H1 (cell line): ENCODE measurements at regions not wholly inside any gene's neighbourhood (a gene's known extent, or its start where the extent isn't known, plus 50 kb on each side); places are given as distances from the start of the nearest gene placed in this dataset.

Experiments
- CTCF ChIA-PET: fragments of 300-600 bp; sonication (Branson Sonifier 250); formaldehyde crosslinking; loops from one replicate; lab custom pipeline; 2021; ENCODE audit not compliant: partially characterized antibody; lab: Charles Lee
- POLR2A ChIA-PET: fragments of 300-600 bp; sonication (Branson Sonifier 250); formaldehyde crosslinking; loops from one replicate; lab custom pipeline; 2021; ENCODE audit warnings: inconsistent platforms; ENCODE audit not compliant: partially characterized antibody; lab: Charles Lee
- DNase-seq, 2 experiments: peaks; one replicate each; pipeline versions ENCODE4 v3.0.0 to v3.0.0-alpha.2; 2010 to 2022; ENCODE audit warnings: low spot score in 2 of 2, low read depth in 1 of 2, mixed read lengths in 1 of 2
- FAIRE-seq: peaks from 2 replicates; lab custom pipeline; 2011; peaks lifted over from hg19 to GRCh38; lab: Jason Lieb, UNC
- H2AFZ ChIP-seq: 2 replicates; pipeline ENCODE4 v1.8.1; 2012; ENCODE audit warnings: low read length, inconsistent platforms
- H2AK5ac ChIP-seq: 2 replicates; pipeline ENCODE4 v1.6.1; 2013; ENCODE audit warnings: low read depth, low read length
- H2BK120ac ChIP-seq: replicated peaks from 2 replicates; pipeline ENCODE3; 2013; ENCODE audit warnings: low read depth, low read length, inconsistent platforms
- H2BK12ac ChIP-seq: 2 replicates; pipeline ENCODE4 v1.6.1; 2013; ENCODE audit warnings: low read depth, low read length
- H2BK15ac ChIP-seq: 2 replicates; pipeline ENCODE4 v1.6.1; 2013; ENCODE audit warnings: low read length
- H2BK20ac ChIP-seq: 2 replicates; pipeline ENCODE4 v1.6.1; 2013; ENCODE audit warnings: low read length
- H2BK5ac ChIP-seq: 2 replicates; pipeline ENCODE4 v1.6.1; 2013; ENCODE audit warnings: low read depth, low read length
- H3K14ac ChIP-seq: 2 replicates; pipeline ENCODE4 v1.6.1; 2013; ENCODE audit warnings: inconsistent platforms; ENCODE audit not compliant: insufficient read length
- H3K18ac ChIP-seq: 2 replicates; pipeline ENCODE4 v1.6.1; 2013; ENCODE audit warnings: low read length; ENCODE audit errors: extremely low read depth
- H3K23ac ChIP-seq: 2 replicates; pipeline ENCODE4 v1.6.1; 2013; ENCODE audit warnings: inconsistent platforms; ENCODE audit not compliant: insufficient read length
- H3K23me2 ChIP-seq: 2 replicates; pipeline ENCODE4 v1.6.1; 2013; ENCODE audit warnings: low read depth, low read length
- H3K27ac ChIP-seq: 2 replicates; pipeline ENCODE4 v1.6.1; 2011; ENCODE audit warnings: low read depth, low read length, inconsistent platforms
- H3K27me3 ChIP-seq, 4 experiments: replicated peaks in 1 of 4; 1 replicate in 1 of 4; 2 replicates in 3 of 4; pipeline versions ENCODE4 v1.6.1 to v1.8.1; 2011 to 2013; ENCODE audit warnings: low read length in 3 of 4, mild to moderate bottlenecking in 3 of 4, inconsistent platforms in 2 of 4, mixed read lengths in 2 of 4, moderate library complexity in 1 of 4; ENCODE audit not compliant: control insufficient read depth in 3 of 4, insufficient read depth in 3 of 4; ENCODE audit errors: extremely low read depth in 1 of 4
- H3K36me3 ChIP-seq, 4 experiments: 2 replicates each; pipeline versions ENCODE4 v1.6.1 to v1.8.1; 2011 to 2013; ENCODE audit warnings: mild to moderate bottlenecking in 4 of 4, low read length in 3 of 4, moderate library complexity in 2 of 4, control low read depth in 1 of 4, inconsistent platforms in 1 of 4; ENCODE audit not compliant: insufficient read depth in 4 of 4, control insufficient read depth in 2 of 4
- H3K4ac ChIP-seq: replicated peaks from 2 replicates; pipeline ENCODE3; 2013; ENCODE audit warnings: low read length, low read depth, mixed read lengths, inconsistent platforms; ENCODE audit not compliant: insufficient read length
- H3K4me1 ChIP-seq, 4 experiments: replicated peaks in 1 of 4; 1 replicate in 1 of 4; 2 replicates in 3 of 4; pipeline versions ENCODE4 v1.6.1 to v1.8.1; 2011 to 2013; ENCODE audit warnings: low read length in 3 of 4, inconsistent platforms in 2 of 4, mixed read lengths in 1 of 4; ENCODE audit not compliant: insufficient read depth in 4 of 4, control insufficient read depth in 3 of 4
- H3K4me2 ChIP-seq, 2 experiments: 2 replicates each; pipeline versions ENCODE4 v1.6.1 to v1.8.1; 2011 to 2013; ENCODE audit warnings: low read depth in 2 of 2, low read length in 2 of 2, control low read depth in 1 of 2, inconsistent platforms in 1 of 2, mild to moderate bottlenecking in 1 of 2; ENCODE audit not compliant: insufficient read depth in 1 of 2
- H3K4me3 ChIP-seq, 4 experiments: fragments of 200-600, 300-600 bp in 1 of 4; sonication (generic), shearing (Covaris generic), sonication (Bioruptor Twin) in 1 of 4; 2 replicates each; pipeline versions ENCODE4 v1.5.1 to v1.8.1; 2011 to 2016; ENCODE audit warnings: low read length in 4 of 4, low read depth in 3 of 4, control low read depth in 2 of 4, inconsistent platforms in 2 of 4, mild to moderate bottlenecking in 2 of 4, mixed read lengths in 1 of 4, moderate library complexity in 1 of 4; ENCODE audit not compliant: insufficient read depth in 2 of 4; ENCODE audit errors: extremely low read depth in 1 of 4
- H3K56ac ChIP-seq: replicated peaks from 2 replicates; pipeline ENCODE3; 2013; ENCODE audit warnings: low read depth, mild to moderate bottlenecking, mixed read lengths, low read length, inconsistent platforms; ENCODE audit not compliant: insufficient read length
- H3K79me1 ChIP-seq: 2 replicates; pipeline ENCODE4 v1.6.1; 2013; ENCODE audit warnings: low read depth, low read length, control low read depth
- H3K79me2 ChIP-seq, 2 experiments: 2 replicates each; pipeline versions ENCODE4 v1.6.1 to v1.8.1; 2012 to 2013; ENCODE audit warnings: low read length in 2 of 2, mild to moderate bottlenecking in 2 of 2, inconsistent platforms in 1 of 2; ENCODE audit not compliant: insufficient read depth in 2 of 2, control insufficient read depth in 1 of 2
- H3K9ac ChIP-seq, 4 experiments: replicated peaks in 1 of 4; 1 replicate in 1 of 4; 2 replicates in 3 of 4; pipeline versions ENCODE4 v1.6.1 to v1.8.1; 2011 to 2013; ENCODE audit warnings: low read depth in 3 of 4, low read length in 3 of 4, control low read depth in 2 of 4, mild to moderate bottlenecking in 2 of 4, moderate library complexity in 2 of 4, inconsistent platforms in 1 of 4; ENCODE audit errors: extremely low read depth in 1 of 4
- H3K9me3 ChIP-seq, 2 experiments: 2 replicates each; pipeline versions ENCODE4 v1.6.1 to v1.8.1; 2012 to 2013; ENCODE audit warnings: mild to moderate bottlenecking in 2 of 2, moderate library complexity in 2 of 2, control low read depth in 1 of 2, inconsistent platforms in 1 of 2, low read depth in 1 of 2, low read length in 1 of 2, mixed read lengths in 1 of 2; ENCODE audit not compliant: insufficient read depth in 2 of 2
- H4K20me1 ChIP-seq, 2 experiments: replicated peaks in 1 of 2; 2 replicates each; pipeline versions ENCODE3 to v1.8.1; 2011 to 2013; ENCODE audit warnings: inconsistent platforms in 2 of 2, low read length in 2 of 2, mild to moderate bottlenecking in 1 of 2; ENCODE audit not compliant: insufficient read depth in 2 of 2, control insufficient read depth in 1 of 2
- H4K5ac ChIP-seq: 2 replicates; pipeline ENCODE4 v1.6.1; 2013; ENCODE audit warnings: low read length, low read depth, mixed read lengths, inconsistent platforms; ENCODE audit not compliant: insufficient read length
- H4K8ac ChIP-seq: 2 replicates; pipeline ENCODE4 v1.8.0; 2013; ENCODE audit warnings: mild to moderate bottlenecking, moderate library complexity, low read length, inconsistent platforms; ENCODE audit not compliant: insufficient read depth; ENCODE audit errors: extremely low read depth
- H4K91ac ChIP-seq: replicated peaks from 2 replicates; pipeline ENCODE3; 2013; ENCODE audit warnings: low read length, mixed read lengths, inconsistent platforms; ENCODE audit not compliant: insufficient read length
- ATF2 ChIP-seq: IDR thresholded peaks from 2 replicates; pipeline ENCODE4 v1.6.1; 2012; ENCODE audit warnings: low read length, inconsistent platforms
- CTBP2 ChIP-seq: IDR thresholded peaks from 2 replicates; pipeline ENCODE4 v1.7.0; 2011; ENCODE audit warnings: borderline replicate concordance, mild to moderate bottlenecking, moderate library complexity, mixed read lengths, low read length; ENCODE audit not compliant: insufficient read depth, insufficient read length
- CTCF ChIP-seq, 3 experiments: IDR thresholded peaks; 1 replicate in 2 of 3; 2 replicates in 1 of 3; pipeline versions ENCODE4 v1.5.1 to v1.6.1; 2011; ENCODE audit warnings: low read length in 3 of 3, mild to moderate bottlenecking in 3 of 3, inconsistent platforms in 2 of 3, low read depth in 1 of 3, moderate library complexity in 1 of 3; ENCODE audit not compliant: insufficient read depth in 1 of 3; ENCODE audit errors: control extremely low read depth in 1 of 3
- EGR1 ChIP-seq: IDR thresholded peaks from 2 replicates; pipeline ENCODE4 v1.6.1; 2011; ENCODE audit warnings: low read depth, low read length, borderline replicate concordance
- JUND ChIP-seq: IDR thresholded peaks from 2 replicates; pipeline ENCODE4 v1.6.1; 2011; ENCODE audit warnings: mild to moderate bottlenecking, improper control_type of control experiment, low read length
- MAFK ChIP-seq: IDR thresholded peaks from 2 replicates; pipeline ENCODE4 v1.6.1; 2012; ENCODE audit warnings: low read depth, mild to moderate bottlenecking, improper control_type of control experiment, low read length
- POU5F1 ChIP-seq: IDR thresholded peaks from 2 replicates; pipeline ENCODE4 v1.6.1; 2011; ENCODE audit warnings: low read depth, mild to moderate bottlenecking, low read length, moderate library complexity
- RXRA ChIP-seq: IDR thresholded peaks from 2 replicates; pipeline ENCODE4 v1.6.1; 2011; ENCODE audit warnings: low read depth, mild to moderate bottlenecking, low read length, moderate library complexity; ENCODE audit not compliant: insufficient read depth
- SIRT6 ChIP-seq: IDR thresholded peaks from one replicate; pipeline ENCODE4 v1.7.1; 2012; ENCODE audit warnings: low read length, inconsistent platforms
- YY1 ChIP-seq: IDR thresholded peaks from 2 replicates; pipeline ENCODE4 v1.6.1; 2011; ENCODE audit warnings: low read depth, mild to moderate bottlenecking, low read length
- WGBS, 2 experiments: shearing (Covaris generic) in 1 of 2; methylation state at CpG; one replicate each; pipeline versions ENCODE4 v1.1.6 to v1.1.7; 2013 to 2015; ENCODE audit warnings: low lambda C conversion rate in 2 of 2, mixed read lengths in 2 of 2, inconsistent platforms in 1 of 2, low coverage in 1 of 2, missing lambda C conversion rate in 1 of 2; ENCODE audit not compliant: insufficient replicate concordance in 2 of 2, insufficient coverage in 1 of 2, insufficient read length in 1 of 2; ENCODE audit errors: extremely low coverage in 1 of 2, missing lambda C conversion rate in 1 of 2; 5-methylcytosine and 5-hydroxymethylcytosine counted together
- TF ChIP-seq, protein P1 (sequence below): IDR thresholded peaks from 2 replicates; pipeline ENCODE4 v1.6.1; 2012; ENCODE audit warnings: inconsistent platforms

GRCh38 chr9:108383796-108384195 lies 472.0 kb downstream of the ACTL7B start:
- 94% methylated on average over 1 of the region's 1 CpG; no CpG with 5 or more reads in 1 of the 2 experiments for WGBS, 2 experiments
- H3K36me3 ChIP-seq: no peaks in the 10 kb centered on the region
- no peak overlapping the region for H2BK5ac ChIP-seq
- ChIA-PET POLR2A (no interaction called here), CTCF (no interaction called here)
- H3K56ac ChIP-seq: no peak overlapping the region
- H3K27me3 ChIP-seq: no peaks in the 10 kb centered on the region
- no peaks in the 10 kb centered on the region for H3K9me3 ChIP-seq
- H3K23me2 ChIP-seq: no peaks in the 10 kb centered on the region
- no peak overlapping the region for H3K4ac ChIP-seq
- H3K79me2 ChIP-seq: no peaks in the 10 kb centered on the region
- H2AFZ ChIP-seq: no peak overlapping the region
- no peak overlapping the region for H3K23ac ChIP-seq
- H2BK120ac ChIP-seq: no peak overlapping the region
- DNase-seq: no peak
- no peaks in the 10 kb centered on the region for H3K4me1 ChIP-seq
- H3K27ac ChIP-seq: no peak overlapping the region
- H2BK12ac ChIP-seq: no peak overlapping the region
- H2BK20ac ChIP-seq: no peak overlapping the region
- H2BK15ac ChIP-seq: no peak overlapping the region
- H3K14ac ChIP-seq: no peak overlapping the region
- no peak overlapping the region for H3K4me2 ChIP-seq
- no peak for FAIRE-seq
- H4K20me1 ChIP-seq: no peaks in the 10 kb centered on the region
- H3K4me3 ChIP-seq: no peak overlapping the region
- H4K5ac ChIP-seq: no peak overlapping the region
- no peaks in the 10 kb centered on the region for H3K79me1 ChIP-seq
- no peak overlapping the region for H2AK5ac ChIP-seq
- no peak overlapping the region for H4K8ac ChIP-seq
- no peak overlapping the region for H4K91ac ChIP-seq
- no peak overlapping the region for H3K18ac ChIP-seq
- H3K9ac ChIP-seq: no peak overlapping the region
- TF ChIP-seq RXRA (no peak), EGR1 (no peak), ATF2 (no peak), CTCF (IDR thresholded peaks at IDR 0.05; ENCODE audit: control extremely low read depth in 1 of 3, insufficient read depth in 1 of 3, low read depth in 1 of 3, low read length in 3 of 3) (no peak), SIRT6 (no peak), JUND (no peak), POU5F1 (no peak), YY1 (no peak), CTBP2 (no peak), MAFK (no peak)
- TF ChIP-seq, protein P1, sequence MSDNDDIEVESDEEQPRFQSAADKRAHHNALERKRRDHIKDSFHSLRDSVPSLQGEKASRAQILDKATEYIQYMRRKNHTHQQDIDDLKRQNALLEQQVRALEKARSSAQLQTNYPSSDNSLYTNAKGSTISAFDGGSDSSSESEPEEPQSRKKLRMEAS: no peak
